ENCODE measurements at regions not wholly inside any gene's neighbourhood (a gene's known extent, or its start where the extent isn't known, plus 50 kb on each side); places are given as distances from the start of the nearest gene placed in this dataset.
"Not testable (repeated sequence)": the region's sequence is repeated elsewhere in the genome, so short reads cannot be mapped to it uniquely, and the experiment has no call there.

DNA sequence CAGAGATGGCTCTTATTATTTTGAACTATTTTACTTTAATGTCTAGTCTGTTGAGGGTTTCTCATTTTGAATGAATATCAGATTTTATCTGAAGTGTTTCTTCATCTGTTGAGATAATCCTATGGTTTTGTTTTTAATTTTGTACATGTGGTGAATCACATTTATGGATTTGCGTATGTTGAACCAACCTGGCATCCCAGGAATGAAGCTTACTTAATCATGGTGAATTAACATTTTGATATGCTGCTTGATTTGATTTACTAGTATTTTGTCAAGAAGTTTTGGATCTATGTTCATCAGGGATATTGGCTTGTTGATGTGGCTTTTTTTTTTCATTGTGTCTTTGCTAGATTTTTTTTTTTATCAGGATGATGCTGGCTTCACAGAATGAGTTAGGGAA, 2390.9 kb downstream of the PCDH7 start:
- Histone ChIP-seq H3K4me1 (no peaks in the 10 kb centered on the region), H3K27me3 (no peaks in the 10 kb centered on the region), H3K9me3 (no peaks in the 10 kb centered on the region), H3K4me3 (no peak overlapping the region), H3K27ac (no peak overlapping the region), H3K36me3 (no peaks in the 10 kb centered on the region)
- intact Hi-C loops (cut with DNase I) = no loop called here
- DNase-seq (no peak), ATAC-seq (no peak)
- TF ChIP-seq CTCF (IDR thresholded peaks at IDR 0.05) = no peak

GRCh38 chr4:33116871-33117270, 2396.7 kb downstream of the PCDH7 start:
- no peak for TF ChIP-seq CTCF (IDR thresholded peaks at IDR 0.05)
- H3K27me3 ChIP-seq = no peaks in the 10 kb centered on the region
- H3K9me3 ChIP-seq = no peaks in the 10 kb centered on the region
- no peak for ATAC-seq
- H3K36me3 ChIP-seq = no peaks in the 10 kb centered on the region
- H3K4me3 ChIP-seq = no peak overlapping the region
- no peaks in the 10 kb centered on the region for H3K4me1 ChIP-seq
- intact Hi-C loops (cut with DNase I) = no loop called here
- no peak overlapping the region for H3K27ac ChIP-seq
- no peak for DNase-seq

DNA sequence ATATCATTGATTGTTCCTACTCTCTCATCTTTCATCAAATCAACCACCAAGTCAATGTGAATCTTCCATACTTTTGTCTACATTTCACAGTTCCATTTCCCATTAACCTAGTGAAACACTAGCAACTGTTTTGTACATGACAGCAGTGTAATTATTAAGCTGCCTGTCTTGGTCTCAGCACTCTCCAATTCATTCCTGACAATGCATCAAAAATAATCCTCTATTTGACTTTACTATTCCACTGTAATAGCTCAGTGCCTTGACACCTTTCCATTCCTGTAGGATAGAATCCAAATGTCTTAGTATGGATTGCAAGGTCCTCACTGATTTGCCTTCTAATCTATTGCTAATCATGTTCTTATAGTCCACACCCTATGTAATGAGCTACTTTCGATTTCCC, 2405.8 kb downstream of the PCDH7 start:
- Histone ChIP-seq H3K27ac (no peak overlapping the region), H3K36me3 (no peaks in the 10 kb centered on the region), H3K4me3 (no peak overlapping the region), H3K4me1 (no peaks in the 10 kb centered on the region), H3K9me3 (no peaks in the 10 kb centered on the region), H3K27me3 (no peaks in the 10 kb centered on the region)
- intact Hi-C loops (cut with DNase I) = no loop called here
- DNase-seq (no peak), ATAC-seq (no peak)
- no peak for TF ChIP-seq CTCF (IDR thresholded peaks at IDR 0.05)

- H3K27ac ChIP-seq; H3K9me3 ChIP-seq; ATAC-seq; H3K27me3 ChIP-seq; H3K4me1 ChIP-seq; DNase-seq; H3K36me3 ChIP-seq; intact Hi-C loops (cut with DNase I); H3K4me3 ChIP-seq: not testable (repeated sequence)
Measured at GRCh38 chr4:33130662-33131061, 2410.5 kb downstream of the PCDH7 start.

DNA sequence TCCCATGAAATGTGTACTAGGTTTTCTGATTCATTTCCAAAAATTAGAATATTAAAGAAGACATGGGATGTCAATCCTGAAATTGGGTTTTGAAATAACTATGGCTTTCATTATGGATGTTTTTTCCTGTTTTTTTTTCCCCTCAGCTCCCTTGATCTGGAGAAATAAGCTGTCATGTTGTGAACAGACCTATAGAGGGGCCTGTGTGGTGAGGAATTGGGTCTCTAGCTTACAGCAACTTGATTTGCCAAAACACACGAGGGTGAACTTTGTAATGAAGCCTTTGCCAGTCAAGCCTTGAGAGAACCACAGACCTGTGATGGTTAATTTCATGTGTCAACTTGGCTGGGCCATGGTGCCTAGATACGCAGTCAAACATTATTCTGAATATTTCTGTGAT, 2413.6 kb downstream of the PCDH7 start:
- no peak for ATAC-seq
- no peak for TF ChIP-seq CTCF (IDR thresholded peaks at IDR 0.05)
- Histone ChIP-seq H3K27me3 (no peaks in the 10 kb centered on the region), H3K4me3 (no peak overlapping the region), H3K9me3 (no peaks in the 10 kb centered on the region), H3K27ac (no peak overlapping the region), H3K4me1 (no peaks in the 10 kb centered on the region), H3K36me3 (no peaks in the 10 kb centered on the region)
- DNase-seq = no peak
- intact Hi-C loops (cut with DNase I) = no loop called here

- Histone ChIP-seq H3K27ac (no peak overlapping the region), H3K27me3 (no peaks in the 10 kb centered on the region), H3K4me1 (no peaks in the 10 kb centered on the region), H3K36me3 (no peaks in the 10 kb centered on the region), H3K4me3 (no peak overlapping the region), H3K9me3 (no peaks in the 10 kb centered on the region)
- intact Hi-C loops (cut with DNase I) = no loop called here
- TF ChIP-seq CTCF (IDR thresholded peaks at IDR 0.05) = no peak
- ATAC-seq (no peak), DNase-seq (no peak)
Measured at GRCh38 chr4:33134366-33134765, 2414.2 kb downstream of the PCDH7 start.
